NOMO-1 treated with DMSO at 0.1 percent for 48 hours (cell line): ENCODE measurements at regions not wholly inside any gene's neighbourhood (a gene's known extent, or its start where the extent isn't known, plus 50 kb on each side); places are given as distances from the start of the nearest gene placed in this dataset.

Experiments
- DNase-seq: peaks from one replicate; lab custom pipeline; 2025; ENCODE audit not compliant: unreplicated experiment; lab: John Stamatoyannopoulos, UW

GRCh38 chr2:2561346-2562095 lies 230.4 kb upstream of the MYT1L start:
- DNase-seq, result no peak

DNA sequence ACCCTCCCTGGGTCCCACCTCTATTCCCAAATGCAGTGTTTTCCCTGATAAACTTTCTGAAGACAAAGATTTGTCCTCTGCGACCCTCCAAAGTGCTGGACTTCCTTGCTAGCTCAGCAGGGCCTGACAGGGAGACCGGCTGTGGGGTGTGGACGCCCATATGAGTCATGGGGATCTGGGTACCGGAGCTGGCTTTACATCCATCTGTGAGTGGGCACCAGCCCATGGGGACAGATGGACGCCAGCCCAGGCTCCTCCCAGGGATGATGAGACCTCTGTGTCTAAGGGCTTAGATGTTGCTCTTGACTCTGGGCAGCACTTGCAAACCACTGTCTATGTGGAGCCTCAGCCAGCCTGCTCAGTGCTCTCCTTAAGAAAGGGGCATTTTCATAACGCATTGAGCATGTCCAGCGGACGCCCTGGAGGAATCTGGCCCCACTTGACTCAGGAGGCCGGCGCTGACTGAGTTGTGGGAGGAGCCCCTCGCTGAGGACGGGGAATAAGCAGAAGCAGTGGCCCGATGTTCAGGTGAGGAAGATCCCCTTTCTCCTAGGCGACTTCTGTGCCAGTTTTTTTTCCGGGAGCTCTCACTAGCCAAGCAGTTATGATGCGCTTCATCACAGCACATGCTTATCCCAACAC lies 229.4 kb upstream of the MYT1L start:
- no peak for DNase-seq

GRCh38 chr2:2558476-2558875 lies 227.4 kb upstream of the MYT1L start:
- no peak for DNase-seq

GRCh38 chr2:2557475-2557874 lies 226.4 kb upstream of the MYT1L start:
- DNase-seq, result no peak

GRCh38 chr2:2550856-2551255 lies 219.8 kb upstream of the MYT1L start:
- no peak for DNase-seq

- DNase-seq, result no peak
These were observed 216.8 kb upstream of the MYT1L start for GRCh38 chr2:2547911-2548310.

GRCh38 chr2:2547451-2547850 lies 216.4 kb upstream of the MYT1L start:
- no peak for DNase-seq

DNA sequence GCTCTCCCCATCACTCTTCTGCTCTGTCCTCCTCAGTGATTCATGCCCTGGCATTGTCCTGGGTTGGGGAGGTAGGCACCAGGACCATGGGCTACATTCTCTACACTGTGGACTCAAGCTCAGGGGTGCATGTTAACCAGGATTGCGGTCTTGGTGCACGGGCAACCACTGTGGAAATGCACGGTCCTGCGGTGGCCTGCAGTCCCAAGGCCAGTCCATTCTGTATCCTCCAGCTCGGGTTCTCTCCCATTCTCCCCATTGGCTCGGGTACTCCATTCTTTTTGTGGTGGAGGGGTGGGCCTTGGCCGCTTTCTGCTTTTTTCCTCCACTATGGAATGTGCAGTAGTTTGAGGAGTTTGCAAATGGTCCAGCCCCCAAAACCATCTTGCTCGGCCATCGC lies 215.0 kb upstream of the MYT1L start:
- no peak for DNase-seq

GRCh38 chr2:2542966-2543611 lies 212.0 kb upstream of the MYT1L start:
- DNase-seq, result no peak

DNA sequence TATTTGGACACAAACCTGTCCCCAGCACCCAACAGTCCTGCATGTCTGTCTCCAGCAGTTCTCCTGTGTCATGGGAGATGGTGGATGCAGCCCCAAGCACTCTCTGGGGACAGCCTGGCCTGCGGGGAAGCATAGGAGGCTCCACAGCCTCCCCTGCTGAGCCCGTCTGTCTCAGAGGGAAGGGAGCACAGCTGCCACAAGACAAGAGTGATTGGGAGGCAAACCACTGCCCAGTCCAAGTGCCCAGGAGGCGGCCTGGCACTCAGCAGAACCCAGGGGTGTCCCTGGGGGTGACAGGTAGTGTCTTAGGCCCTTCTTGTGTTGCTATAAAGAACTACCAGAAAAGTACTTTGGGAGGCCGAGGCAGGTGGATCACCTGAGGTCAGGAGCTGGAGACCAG lies 211.2 kb upstream of the MYT1L start:
- no peak for DNase-seq

- no peak for DNase-seq
These were observed 209.3 kb upstream of the MYT1L start for GRCh38 chr2:2540406-2540805.

- no peak for DNase-seq
These were observed 205.5 kb upstream of the MYT1L start for GRCh38 chr2:2536416-2537056.

- no peak for DNase-seq
These were observed 199.3 kb upstream of the MYT1L start for GRCh38 chr2:2530334-2530733.

DNA sequence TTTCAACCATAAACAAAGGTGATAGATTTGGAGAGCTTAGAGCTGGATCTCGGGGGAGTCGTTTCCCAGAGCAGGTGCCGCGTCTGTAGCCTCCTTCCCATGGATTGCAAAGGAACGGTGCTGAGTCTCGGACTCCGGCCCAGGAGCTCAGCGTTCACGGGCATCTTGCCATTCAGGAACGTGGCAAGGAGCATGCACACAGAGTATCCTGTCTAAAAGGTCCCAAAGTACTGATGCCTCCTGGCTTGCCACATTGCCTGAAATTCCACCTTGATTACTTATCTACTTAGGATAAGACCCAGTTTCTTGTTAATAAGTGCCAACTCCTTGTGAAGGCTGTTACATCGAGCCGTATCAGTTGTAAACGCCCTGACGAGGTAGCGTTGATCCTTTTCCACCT lies 197.8 kb upstream of the MYT1L start:
- no peak for DNase-seq

DNA sequence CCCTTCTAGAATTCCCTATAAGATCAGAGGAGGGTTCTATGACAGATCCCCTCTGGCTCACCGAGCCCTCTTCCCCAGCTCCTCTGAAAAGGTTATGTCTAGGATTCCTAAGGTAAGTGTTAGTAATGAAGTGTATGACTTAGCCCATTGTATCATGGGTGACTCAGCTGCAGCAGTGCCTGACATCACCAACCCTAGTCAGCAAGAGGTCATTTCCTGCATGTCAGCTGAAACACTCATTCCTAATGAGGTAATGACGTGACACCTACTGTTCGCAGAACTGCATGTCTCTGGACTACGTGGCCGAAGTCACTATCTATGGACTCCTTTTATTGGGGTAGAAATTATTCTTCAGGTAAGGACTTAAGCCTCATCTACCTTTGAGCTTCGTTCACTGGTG lies 196.1 kb upstream of the MYT1L start:
- DNase-seq, result no peak

GRCh38 chr2:2524348-2524941 lies 193.4 kb upstream of the MYT1L start:
- DNase-seq, result no peak

- DNase-seq, result no peak
These were observed 192.6 kb upstream of the MYT1L start for GRCh38 chr2:2523461-2524347.

GRCh38 chr2:2520401-2520811 lies 189.3 kb upstream of the MYT1L start:
- no peak for DNase-seq

GRCh38 chr2:2519381-2519780 lies 188.3 kb upstream of the MYT1L start:
- no peak for DNase-seq

- DNase-seq, result no peak
These were observed 186.3 kb upstream of the MYT1L start for GRCh38 chr2:2517399-2517798.
